SU-DHL-6 (cell line): ENCODE measurements at regions not wholly inside any gene's neighbourhood (a gene's known extent, or its start where the extent isn't known, plus 50 kb on each side); places are given as distances from the start of the nearest gene placed in this dataset.

Experiments used
- H2AFZ ChIP-seq: fragments of 200-600 bp; sonication (generic); 2 replicates; pipeline ENCODE4 v1.6.1; 2014; ENCODE audit warnings: low read depth, mild to moderate bottlenecking, moderate library complexity, mixed read lengths, antibody characterized with exemption, low read length; ENCODE audit not compliant: severe bottlenecking
- H3F3A ChIP-seq: fragments of 200-600 bp; shearing (Covaris generic); 2 replicates; pipeline ENCODE4 v1.6.0; 2016; ENCODE audit warnings: antibody characterized with exemption, mild to moderate bottlenecking; ENCODE audit not compliant: insufficient read depth
- H3K27ac ChIP-seq: fragments of 200-600 bp; sonication (generic); 2 replicates; pipeline ENCODE4 v1.5.1; 2016; ENCODE audit warnings: low read depth, mild to moderate bottlenecking, low read length, moderate library complexity, mixed read lengths
- H3K27me3 ChIP-seq: fragments of 200-600 bp; sonication (generic), shearing (Covaris generic); 2 replicates; pipeline ENCODE4 v1.6.0; 2014; ENCODE audit warnings: mild to moderate bottlenecking, low read length
- H3K36me3 ChIP-seq: fragments of 200-600 bp; sonication (generic); 2 replicates; pipeline ENCODE4 v1.6.1; 2014; ENCODE audit warnings: mild to moderate bottlenecking, low read length, mixed read lengths
- H3K4me2 ChIP-seq: fragments of 300-600, 200-600 bp; shearing (Covaris generic), sonication (generic); 2 replicates; pipeline ENCODE4 v1.6.0; 2014; ENCODE audit warnings: low read length, low read depth, mild to moderate bottlenecking; ENCODE audit not compliant: poor library complexity, severe bottlenecking
- H3K4me3 ChIP-seq: fragments of 200-600 bp; sonication (generic); 2 replicates; pipeline ENCODE4 v1.5.1; 2014; ENCODE audit warnings: antibody characterized with exemption, low read length, mild to moderate bottlenecking, mixed read lengths; ENCODE audit not compliant: insufficient read depth, poor library complexity, severe bottlenecking
- H3K79me2 ChIP-seq: fragments of 200-600 bp; sonication (generic); 2 replicates; pipeline ENCODE4 v1.6.1; 2014; ENCODE audit warnings: mild to moderate bottlenecking, low read length, moderate library complexity; ENCODE audit not compliant: insufficient read depth
- H3K9ac ChIP-seq: fragments of 200-600 bp; sonication (generic); 2 replicates; pipeline ENCODE4 v1.7.0; 2014; ENCODE audit warnings: mild to moderate bottlenecking, low read length
- H3K9me2 ChIP-seq: fragments of 200-600 bp; sonication (generic); replicated peaks from 2 replicates; pipeline ENCODE4 v1.6.1; 2014; ENCODE audit warnings: low read length; ENCODE audit not compliant: insufficient read depth
- H3K9me3 ChIP-seq: fragments of 200-600 bp; sonication (generic); 2 replicates; pipeline ENCODE4 v1.6.1; 2014; ENCODE audit warnings: low read length, mixed read lengths; ENCODE audit not compliant: insufficient read depth
- H4K20me1 ChIP-seq: fragments of 200-600 bp; sonication (generic); 2 replicates; pipeline ENCODE4 v1.6.1; 2014; ENCODE audit warnings: low read depth, mild to moderate bottlenecking, antibody characterized with exemption, low read length, moderate library complexity, mixed read lengths
- EZH2phosphoT487 ChIP-seq: fragments of 200-600 bp; sonication (generic), shearing (Covaris generic); conservative IDR thresholded peaks from 2 replicates; pipeline ENCODE4 v1.6.1; 2018; ENCODE audit warnings: mild to moderate bottlenecking, antibody characterized with exemption, low read length, moderate library complexity, mixed read lengths
- TF ChIP-seq, protein P1 (sequence below): fragments of 200-600 bp; sonication (generic); IDR thresholded peaks from one replicate; pipeline ENCODE4 v1.5.1; 2017; ENCODE audit warnings: antibody characterized with exemption, mild to moderate bottlenecking, low read length, moderate library complexity; ENCODE audit not compliant: insufficient read depth, poor library complexity, severe bottlenecking

DNA sequence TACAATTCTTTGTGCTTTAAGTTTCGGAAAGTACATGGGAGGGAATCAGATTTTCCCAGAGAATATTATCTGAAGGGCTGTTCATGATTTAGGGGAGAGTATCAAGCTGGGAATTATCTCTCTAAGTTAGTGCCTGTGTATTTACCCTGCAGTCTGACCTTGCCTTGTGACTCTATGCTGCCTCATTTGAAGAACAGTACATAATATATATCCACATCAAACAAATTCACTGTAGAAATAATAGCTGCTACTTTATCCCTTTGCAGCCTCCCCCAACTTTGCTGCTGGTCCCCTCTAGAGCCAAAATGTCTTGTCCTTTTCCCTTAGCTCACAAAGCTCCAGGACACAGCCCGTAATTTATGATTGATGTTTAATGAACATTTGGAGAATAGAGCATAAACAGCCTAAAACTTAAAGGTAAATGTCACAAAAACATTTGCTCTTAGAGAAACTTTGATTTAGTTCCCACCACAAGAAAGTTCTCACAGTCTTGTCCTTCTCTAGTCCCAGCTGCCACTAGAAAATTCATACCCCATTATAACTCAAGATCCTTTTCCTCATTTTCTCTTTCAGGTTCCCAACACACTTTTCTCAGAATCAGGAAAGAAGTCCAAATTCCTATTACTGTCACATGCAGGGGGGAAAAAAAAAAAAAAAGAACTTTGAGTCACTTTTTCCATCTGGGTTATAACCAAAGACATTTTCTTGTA is 1009.6 kb downstream of the FLRT2 start:
- TF ChIP-seq, protein P1, sequence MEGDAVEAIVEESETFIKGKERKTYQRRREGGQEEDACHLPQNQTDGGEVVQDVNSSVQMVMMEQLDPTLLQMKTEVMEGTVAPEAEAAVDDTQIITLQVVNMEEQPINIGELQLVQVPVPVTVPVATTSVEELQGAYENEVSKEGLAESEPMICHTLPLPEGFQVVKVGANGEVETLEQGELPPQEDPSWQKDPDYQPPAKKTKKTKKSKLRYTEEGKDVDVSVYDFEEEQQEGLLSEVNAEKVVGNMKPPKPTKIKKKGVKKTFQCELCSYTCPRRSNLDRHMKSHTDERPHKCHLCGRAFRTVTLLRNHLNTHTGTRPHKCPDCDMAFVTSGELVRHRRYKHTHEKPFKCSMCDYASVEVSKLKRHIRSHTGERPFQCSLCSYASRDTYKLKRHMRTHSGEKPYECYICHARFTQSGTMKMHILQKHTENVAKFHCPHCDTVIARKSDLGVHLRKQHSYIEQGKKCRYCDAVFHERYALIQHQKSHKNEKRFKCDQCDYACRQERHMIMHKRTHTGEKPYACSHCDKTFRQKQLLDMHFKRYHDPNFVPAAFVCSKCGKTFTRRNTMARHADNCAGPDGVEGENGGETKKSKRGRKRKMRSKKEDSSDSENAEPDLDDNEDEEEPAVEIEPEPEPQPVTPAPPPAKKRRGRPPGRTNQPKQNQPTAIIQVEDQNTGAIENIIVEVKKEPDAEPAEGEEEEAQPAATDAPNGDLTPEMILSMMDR = no peak
- no peak for TF ChIP-seq EZH2phosphoT487
- no peaks in the 10 kb centered on the region for H3K9me2 ChIP-seq
- H3K27me3 ChIP-seq = no peaks in the 10 kb centered on the region
- H3K9ac ChIP-seq = no peak overlapping the region
- H3K4me2 ChIP-seq = no peak overlapping the region
- no peak overlapping the region for H2AFZ ChIP-seq
- no peak overlapping the region for H3K4me3 ChIP-seq
- H3K9me3 ChIP-seq = no peaks in the 10 kb centered on the region
- H4K20me1 ChIP-seq = no peaks in the 10 kb centered on the region
- no peaks in the 10 kb centered on the region for H3K36me3 ChIP-seq
- H3K79me2 ChIP-seq = no peaks in the 10 kb centered on the region
- H3F3A ChIP-seq = no peaks in the 10 kb centered on the region
- no peak overlapping the region for H3K27ac ChIP-seq

DNA sequence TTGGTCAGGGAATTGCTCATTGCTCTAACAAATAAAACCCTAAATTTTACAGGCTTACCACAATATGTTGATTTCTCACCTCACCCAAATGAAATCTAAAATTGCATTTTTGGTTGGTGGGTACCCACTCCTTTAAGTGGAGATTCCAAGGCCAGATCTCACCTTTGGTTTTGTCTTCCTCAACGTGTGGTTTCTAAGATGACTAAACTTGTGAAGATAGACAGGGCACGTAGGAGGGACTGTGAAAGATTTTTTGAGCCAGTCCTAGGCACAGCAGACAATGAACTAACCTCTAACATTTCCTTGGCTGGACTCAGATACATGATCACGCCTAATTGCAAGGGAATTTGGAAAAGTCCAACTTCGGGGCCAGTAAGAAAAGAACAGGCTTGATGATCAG is 1003.9 kb downstream of the FLRT2 start:
- no peak for TF ChIP-seq EZH2phosphoT487
- TF ChIP-seq, protein P1 = no peak
- Histone ChIP-seq H3K4me2 (no peak overlapping the region), H2AFZ (no peak overlapping the region), H3K36me3 (no peaks in the 10 kb centered on the region), H3K9me2 (no peaks in the 10 kb centered on the region), H4K20me1 (no peaks in the 10 kb centered on the region), H3K27me3 (no peaks in the 10 kb centered on the region), H3K9ac (no peak overlapping the region), H3K4me3 (no peak overlapping the region), H3F3A (no peaks in the 10 kb centered on the region), H3K27ac (no peak overlapping the region), H3K9me3 (no peaks in the 10 kb centered on the region), H3K79me2 (no peaks in the 10 kb centered on the region)

DNA sequence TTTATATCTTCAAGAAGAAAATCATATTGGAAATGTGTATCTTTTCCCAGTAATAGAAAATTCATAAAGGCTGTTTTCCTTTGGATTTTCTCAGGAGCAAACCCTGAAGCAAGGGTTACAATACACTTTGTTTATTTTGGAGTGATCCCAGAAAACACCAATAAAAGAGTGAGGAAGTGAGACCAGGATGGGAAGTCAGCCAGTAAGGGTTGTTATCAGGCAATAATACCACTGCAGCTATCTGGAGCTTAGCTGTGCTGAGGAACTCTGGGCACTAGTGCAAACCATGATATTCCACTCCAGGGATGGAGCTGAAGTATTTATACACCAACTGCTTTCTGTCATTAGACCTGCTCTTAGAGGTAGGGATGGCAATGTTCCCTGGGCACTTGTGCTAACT is 1002.3 kb downstream of the FLRT2 start:
- H3F3A ChIP-seq = no peaks in the 10 kb centered on the region

More for the DNA sequence above, 1002.3 kb downstream of the FLRT2 start:
- Histone ChIP-seq H3K27me3 (no peaks in the 10 kb centered on the region), H4K20me1 (no peaks in the 10 kb centered on the region), H3K79me2 (no peaks in the 10 kb centered on the region), H3K9ac (no peak overlapping the region), H3K36me3 (no peaks in the 10 kb centered on the region), H3K27ac (no peak overlapping the region), H3K9me2 (no peaks in the 10 kb centered on the region), H3K4me3 (no peak overlapping the region), H2AFZ (no peak overlapping the region), H3K9me3 (no peaks in the 10 kb centered on the region), H3K4me2 (no peak overlapping the region)
- no peak for TF ChIP-seq EZH2phosphoT487
- TF ChIP-seq, protein P1 = no peak
